ENCODE measurements at regions not wholly inside any gene's neighbourhood (a gene's known extent, or its start where the extent isn't known, plus 50 kb on each side); places are given as distances from the start of the nearest gene placed in this dataset.

DNA sequence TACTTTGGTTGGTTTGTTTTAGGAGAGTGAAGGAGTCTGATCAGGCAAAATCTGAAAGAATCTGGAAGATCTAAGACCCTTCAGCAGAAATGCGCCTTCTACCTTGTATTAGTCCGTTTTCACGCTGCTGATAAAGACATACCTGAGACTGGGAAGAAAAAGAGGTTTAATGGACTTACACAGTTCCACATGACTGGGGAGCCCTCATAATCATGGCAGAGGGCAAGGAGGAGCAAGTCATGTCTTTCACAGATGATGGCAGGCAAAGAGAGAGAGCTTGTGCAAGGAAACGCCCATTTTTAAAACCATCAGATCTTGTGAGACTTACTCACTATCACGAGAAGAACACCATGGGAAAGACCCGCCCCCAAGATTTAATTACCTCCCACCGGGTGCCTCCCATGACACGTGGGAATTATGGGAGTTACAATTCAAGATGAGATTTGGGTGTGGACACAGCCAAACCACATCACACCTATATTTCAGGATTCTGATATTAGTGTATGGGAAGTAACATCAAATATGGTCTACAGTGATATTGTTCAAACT lies 99.3 kb downstream of the GLUL start:
- DNase-seq: no peak

DNA sequence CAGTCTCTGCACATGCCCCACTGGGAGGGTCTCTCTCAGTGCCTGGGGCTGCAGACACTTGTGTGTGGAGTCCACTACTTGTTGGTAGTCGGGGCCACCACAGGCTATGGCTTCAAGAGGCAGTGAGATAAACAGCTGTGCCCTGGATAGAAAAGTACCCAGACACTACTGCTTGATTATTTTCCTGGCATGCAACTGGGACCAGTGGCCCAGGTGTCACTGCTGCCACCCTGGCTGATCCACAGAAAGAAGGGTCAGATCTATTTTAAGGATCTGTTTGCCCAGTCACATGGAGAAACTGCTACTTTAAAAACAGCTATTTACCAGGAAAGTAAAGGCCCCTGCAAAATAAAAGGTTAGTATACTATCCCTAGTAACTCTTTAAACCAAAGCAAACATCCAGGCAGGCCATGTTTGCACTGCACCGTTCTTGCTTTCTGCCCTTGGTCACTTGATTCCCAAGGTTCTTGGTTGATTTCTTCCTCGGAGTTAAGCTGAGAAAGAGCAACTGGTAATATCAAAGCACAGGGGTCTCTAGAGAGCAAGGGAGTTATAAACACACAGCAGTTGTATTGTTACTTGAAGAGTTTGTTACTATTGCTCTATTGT lies 99.9 kb downstream of the GLUL start:
- no peak for DNase-seq

GRCh38 chr1:182288749-182289604 lies 102.6 kb downstream of the GLUL start:
- DNase-seq: no peak

DNA sequence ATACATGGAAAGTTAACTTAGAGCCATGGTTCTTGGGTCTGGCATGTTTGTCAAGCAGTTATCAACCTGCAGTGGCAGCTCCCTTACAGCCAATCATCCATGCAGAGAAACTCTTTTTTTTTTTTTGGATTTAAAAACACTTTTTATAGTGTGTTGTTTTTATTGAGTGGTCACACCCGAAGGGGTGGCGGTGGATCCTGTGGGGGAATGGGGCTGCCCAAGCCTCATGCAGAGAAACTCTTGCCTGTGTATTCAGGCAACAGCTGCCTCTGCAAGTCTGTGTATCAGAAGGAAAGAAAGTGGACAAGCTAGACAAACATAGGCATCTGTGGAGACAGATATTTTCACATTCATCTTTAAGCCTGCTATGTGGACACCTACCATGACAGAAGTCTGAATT lies 104.8 kb downstream of the GLUL start:
- DNase-seq: no peak

- DNase-seq: no peak
Measured at GRCh38 chr1:182283746-182284544, 107.6 kb downstream of the GLUL start.

DNA sequence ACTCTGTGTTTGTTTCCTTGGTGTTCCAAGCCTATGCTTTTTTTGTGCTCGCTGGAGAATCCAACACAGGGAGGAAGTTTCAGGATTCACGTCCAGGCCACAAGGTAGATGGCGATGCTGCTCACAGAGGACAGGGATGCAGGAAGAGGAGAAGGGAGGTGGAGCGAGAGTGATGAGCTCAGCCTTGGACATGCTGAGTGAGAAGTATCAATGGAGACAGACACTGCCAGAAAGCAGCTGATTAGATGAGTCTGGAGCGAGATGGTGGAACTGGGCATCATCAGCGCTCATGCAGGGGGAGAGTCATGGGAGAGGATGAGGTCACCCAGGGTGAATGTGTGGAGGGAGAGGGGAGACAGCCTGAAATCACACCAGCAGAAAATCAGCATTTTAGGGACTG lies 110.0 kb downstream of the GLUL start:
- no peak for DNase-seq

DNA sequence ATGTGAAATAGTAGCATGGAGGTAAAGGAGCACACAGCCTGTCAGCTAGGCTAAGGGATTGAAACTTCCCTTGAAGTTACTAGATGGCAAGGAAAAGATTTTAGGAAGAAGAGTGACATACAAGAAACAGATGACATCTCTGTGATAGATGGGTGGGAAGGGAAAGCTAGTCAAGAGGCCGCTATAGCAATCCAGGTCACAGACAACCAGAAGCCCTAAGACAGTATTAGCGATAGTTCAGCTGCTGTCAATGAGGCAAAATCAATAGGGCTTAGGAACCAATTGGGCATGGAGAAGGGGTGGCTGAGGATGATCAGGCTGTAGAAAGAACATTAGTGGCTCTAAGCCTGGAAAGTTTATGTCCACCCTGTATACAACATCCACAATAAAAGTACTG lies 111.1 kb downstream of the GLUL start:
- DNase-seq: no peak

DNA sequence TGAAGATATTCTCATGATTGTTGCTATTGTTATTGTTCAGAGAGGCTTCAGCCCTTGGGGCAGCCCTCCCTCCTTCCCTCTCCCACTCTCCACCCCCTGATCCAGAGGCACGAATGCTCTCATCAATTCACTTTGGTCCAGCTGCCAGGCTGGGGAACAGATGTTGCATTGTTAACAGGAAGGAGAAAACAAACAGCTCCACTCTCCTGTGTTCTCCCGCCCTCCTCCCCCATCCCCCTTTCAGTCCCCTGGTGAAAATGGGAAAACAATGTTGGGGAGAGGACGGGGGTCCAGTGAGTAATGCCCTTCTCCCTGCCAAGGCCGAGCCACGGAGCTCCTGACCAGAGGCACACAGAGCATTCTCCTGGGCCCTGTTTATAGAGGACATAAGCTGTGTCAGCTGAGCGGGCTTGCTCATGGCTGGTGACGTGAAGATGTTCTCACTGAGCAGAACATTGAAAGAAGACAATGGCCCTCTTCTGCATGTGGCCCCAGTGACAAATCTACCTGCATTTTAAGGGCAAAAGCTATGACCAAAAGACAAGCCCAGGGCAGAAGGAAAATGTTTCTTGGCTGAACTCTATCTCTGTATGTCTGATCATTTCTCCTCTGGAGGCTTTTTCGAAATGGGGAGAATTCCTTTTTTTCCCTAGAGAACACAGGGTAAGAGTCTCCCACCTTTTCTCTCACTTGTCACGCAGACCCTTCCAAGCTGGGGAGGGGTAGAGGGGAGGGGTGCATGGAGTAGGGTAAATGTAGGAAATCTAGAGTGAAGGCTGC lies 111.7 kb downstream of the GLUL start:
- DNase-seq: no peak

DNA sequence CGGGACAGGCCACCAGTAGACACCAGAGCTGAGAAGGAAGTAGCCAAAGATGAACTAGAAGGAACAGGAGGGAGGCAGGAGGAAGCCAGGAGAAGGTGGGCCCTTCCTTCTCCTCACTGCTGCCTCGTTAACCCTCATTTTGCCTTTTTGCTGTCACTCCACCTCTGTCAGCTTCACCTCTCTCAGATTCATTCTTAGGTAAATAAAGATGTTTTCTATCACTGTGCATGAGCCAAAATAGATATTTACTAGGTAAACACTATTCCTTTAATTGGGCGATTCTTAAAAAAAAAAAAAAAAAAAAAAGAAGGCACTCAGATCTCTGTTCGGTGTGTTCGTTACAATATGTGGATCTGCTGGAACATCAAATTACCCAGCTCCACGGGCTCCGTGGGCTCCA lies 112.3 kb downstream of the GLUL start:
- DNase-seq: no peak

- no peak for DNase-seq
Measured at GRCh38 chr1:182278144-182279054, 113.2 kb downstream of the GLUL start.

GRCh38 chr1:182275271-182275670 lies 116.3 kb downstream of the GLUL start:
- no peak for DNase-seq

DNA sequence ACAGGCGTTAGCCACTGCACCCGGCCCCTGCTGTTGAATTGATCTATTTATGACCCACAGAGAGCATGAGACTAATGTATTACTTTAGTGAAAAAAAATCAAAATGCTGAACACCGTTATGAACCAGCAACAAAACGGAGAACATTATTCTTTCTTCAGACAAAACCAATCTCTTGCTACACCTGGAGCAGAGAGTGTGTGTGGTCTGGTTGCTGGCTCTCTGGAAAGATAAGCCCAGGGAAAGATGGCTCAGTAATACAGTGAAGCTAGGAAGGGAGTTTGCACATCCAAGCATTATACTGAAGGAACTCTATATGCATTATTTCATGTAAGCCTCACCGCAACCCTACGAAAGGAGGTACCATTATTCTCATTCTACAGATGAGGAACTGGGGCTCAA lies 117.0 kb downstream of the GLUL start:
- no peak for DNase-seq

DNA sequence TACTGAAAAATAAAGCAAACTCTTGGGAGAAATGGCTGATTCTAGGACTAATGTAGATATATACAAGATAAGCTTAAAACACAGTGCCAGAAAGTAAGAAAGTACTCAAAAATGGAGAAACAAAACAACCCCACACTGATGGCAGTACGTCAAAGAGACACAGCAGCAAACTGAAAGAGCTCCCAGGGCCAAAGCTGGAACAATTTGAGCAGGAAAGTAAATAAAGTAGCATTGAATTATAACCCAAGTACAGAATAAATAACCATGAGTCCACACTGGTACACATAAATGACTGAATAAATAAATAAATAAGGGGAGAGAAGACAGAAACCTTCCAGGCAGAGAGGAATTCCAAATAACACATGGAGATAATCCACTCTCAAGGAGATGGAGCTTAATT lies 120.9 kb downstream of the GLUL start:
- no peak for DNase-seq

DNA sequence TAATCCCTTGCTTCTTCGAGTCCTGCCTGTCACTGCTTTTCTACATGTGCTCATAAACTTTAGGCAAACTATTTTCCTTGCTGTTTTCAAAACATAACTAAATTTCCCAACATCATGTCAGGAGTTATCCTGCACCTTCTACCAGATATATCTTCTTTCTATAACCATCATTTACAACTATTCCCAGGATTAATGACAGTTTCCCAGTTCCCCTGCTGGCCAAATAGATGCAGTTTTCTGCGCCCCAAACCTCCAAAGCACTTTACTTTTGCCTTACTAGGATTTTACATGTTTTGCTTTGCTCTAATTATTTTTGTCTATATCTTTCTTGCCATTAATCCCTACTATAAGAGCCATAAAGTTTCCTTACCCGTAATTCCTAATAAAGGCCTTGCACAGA lies 122.5 kb downstream of the GLUL start:
- no peak for DNase-seq

GRCh38 chr1:182268669-182269068 lies 122.9 kb downstream of the GLUL start:
- no peak for DNase-seq

DNA sequence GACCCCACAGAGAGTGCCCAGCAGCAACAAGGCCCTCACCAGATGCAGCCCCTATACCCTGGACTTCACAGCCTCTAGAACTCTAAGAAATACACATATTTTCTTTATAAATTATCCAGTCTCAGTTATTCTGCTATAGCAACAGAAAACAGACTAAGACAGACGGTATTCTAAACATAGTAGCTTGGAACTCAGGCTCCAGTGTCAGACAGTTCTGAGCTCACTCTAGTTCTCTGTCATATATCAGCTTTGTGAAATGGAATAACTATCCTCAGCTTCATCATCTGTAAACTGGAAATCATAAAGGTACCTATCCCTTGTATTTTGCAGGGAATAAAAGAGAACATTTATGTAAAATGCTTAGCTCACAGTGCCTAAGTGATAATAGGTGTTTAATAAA lies 127.4 kb downstream of the GLUL start:
- DNase-seq: no peak

- DNase-seq: no peak
Measured at GRCh38 chr1:182263706-182264105, 127.9 kb downstream of the GLUL start.

DNA sequence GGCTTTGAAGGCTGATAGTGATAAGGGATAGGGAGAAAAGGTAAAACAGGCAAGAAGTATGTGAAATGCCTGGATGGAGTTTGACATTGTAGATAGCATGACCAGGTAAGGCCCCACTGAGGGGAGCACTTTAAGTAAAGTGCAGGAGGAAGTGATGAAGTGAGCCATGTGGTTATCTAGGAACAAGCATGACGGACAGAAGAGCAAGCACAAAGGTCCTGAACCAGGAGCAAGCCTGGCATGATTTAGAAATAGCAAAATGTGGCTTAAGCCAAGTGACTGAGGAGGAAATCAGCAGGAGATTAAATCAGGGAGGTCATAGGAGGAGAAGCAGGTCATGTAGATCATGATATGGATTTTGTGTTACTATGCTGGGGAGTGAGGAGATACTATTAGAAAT lies 129.2 kb downstream of the GLUL start:
- DNase-seq: no peak

DNA sequence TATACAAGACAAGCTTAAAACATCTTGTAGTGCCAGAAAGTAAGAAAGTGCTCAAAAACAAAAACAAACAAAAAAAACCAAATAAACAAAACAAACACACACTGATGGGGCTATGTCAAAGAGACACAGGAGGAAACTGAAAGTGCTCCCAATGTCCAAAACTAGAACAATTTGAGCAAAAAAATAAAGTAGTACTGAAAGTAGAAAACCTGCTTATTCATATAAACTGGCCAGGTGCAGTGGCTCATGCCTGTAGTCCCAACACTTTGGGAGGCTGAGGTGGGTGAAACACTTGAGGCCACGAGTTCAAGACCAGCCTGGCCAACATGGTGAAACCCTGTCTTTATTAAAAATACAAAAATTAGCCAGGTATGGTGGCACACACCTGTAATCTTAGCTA lies 129.9 kb downstream of the GLUL start:
- DNase-seq: no peak

GRCh38 chr1:182260516-182260915 lies 131.1 kb downstream of the GLUL start:
- DNase-seq: no peak

DNA sequence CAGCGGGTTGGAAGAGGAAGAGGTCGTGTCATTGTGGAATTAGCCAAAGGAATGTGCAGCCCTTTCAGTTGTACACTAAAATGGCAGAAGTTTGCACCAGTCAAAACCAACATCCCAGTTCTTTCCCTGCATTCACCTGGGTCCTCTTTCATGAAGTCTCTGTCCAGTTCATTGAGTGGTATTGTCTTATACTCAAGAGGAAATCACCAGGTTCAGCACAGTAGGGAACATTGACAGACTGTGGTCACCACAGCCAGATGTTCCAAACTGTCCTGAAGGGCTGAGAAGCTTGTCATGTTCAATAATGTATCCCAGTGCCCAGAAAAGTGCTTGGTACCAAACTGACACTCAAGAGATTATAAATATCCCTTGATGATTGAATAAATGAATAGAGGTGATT lies 131.6 kb downstream of the GLUL start:
- no peak for DNase-seq
